ENCODE measurements at regions not wholly inside any gene's neighbourhood (a gene's known extent, or its start where the extent isn't known, plus 50 kb on each side); places are given as distances from the start of the nearest gene placed in this dataset.

- peak; percentile 46 to 60 (median 54) for TF ChIP-seq CTCF (IDR thresholded peaks at IDR 0.05)
- TF ChIP-seq POLR2A (IDR thresholded peaks at IDR 0.05) = no peak
These were observed 197.0 kb downstream of the DAD1 start for GRCh38 chr14:22391908-22392565.
